GM12878 (cell line): ENCODE measurements at regions not wholly inside any gene's neighbourhood (a gene's known extent, or its start where the extent isn't known, plus 50 kb on each side); places are given as distances from the start of the nearest gene placed in this dataset.

ENCODE experiments used
- ATAC-seq: fragments of 200-7000 bp; cut with Tn5 transposase; 3 replicates; pipeline ENCODE4 v1.9.1; 2020; ENCODE audit warnings: mild to moderate bottlenecking, moderate library complexity
- BruUV-seq: library from RNA; stranded (reverse); fragments of 400-500 nt; replicated peaks from 2 replicates; lab custom pipeline; 2021; lab: Mats Ljungman, UMichigan
- CTCF ChIA-PET: fragments of 300-600 bp; sonication (Branson Sonifier 250); formaldehyde crosslinking; extraction: SDS; loops from one replicate; lab custom pipeline; 2021; ENCODE audit warnings: inconsistent platforms; lab: Yijun Ruan, JAX
- POLR2A ChIA-PET: fragments of 350-600 bp; formaldehyde crosslinking; extraction: SDS; loops from one replicate; lab custom pipeline; 2021; ENCODE audit warnings: inconsistent platforms; lab: Charles Lee
- RAD21 ChIA-PET: fragments of 300-600 bp; sonication (Branson Sonifier 250); formaldehyde crosslinking; loops from one replicate; lab custom pipeline; 2023; ENCODE audit warnings: antibody characterized with exemption; ENCODE audit not compliant: unreplicated experiment; lab: Charles Lee
- SMC1A ChIA-PET: fragments of 300-600 bp; sonication (Branson Sonifier 250); formaldehyde crosslinking; loops from one replicate; lab custom pipeline; 2023; ENCODE audit not compliant: unreplicated experiment, uncharacterized antibody; lab: Charles Lee
- DNase-seq: peaks from one replicate; pipeline ENCODE4 v3.0.0-alpha.2; 2011; ENCODE audit warnings: low read depth, low spot score
- FAIRE-seq: peaks from 3 replicates; lab custom pipeline; 2011; peaks lifted over from hg19 to GRCh38; lab: Jason Lieb, UNC
- H2AFZ ChIP-seq: 2 replicates; pipeline ENCODE4 v1.6.0; 2011; ENCODE audit warnings: low read depth, low read length, control low read depth; ENCODE audit not compliant: control insufficient read depth
- H3K27ac ChIP-seq: 2 replicates; pipeline ENCODE4 v1.5.1; 2011; ENCODE audit warnings: control low read depth; ENCODE audit not compliant: control insufficient read depth, insufficient read depth
- H3K27me3 ChIP-seq, 2 experiments: replicated peaks in 1 of 2; 2 replicates each; pipeline versions ENCODE4 v1.6.0 to v1.6.1; 2011; ENCODE audit warnings: low read length in 1 of 2; ENCODE audit not compliant: control insufficient read depth in 2 of 2, insufficient read depth in 2 of 2
- H3K36me3 ChIP-seq, 2 experiments: 2 replicates each; pipeline ENCODE4 v1.5.1; 2011; ENCODE audit warnings: low read length in 1 of 2; ENCODE audit not compliant: control insufficient read depth in 2 of 2, insufficient read depth in 2 of 2
- H3K4me1 ChIP-seq: 2 replicates; pipeline ENCODE4 v1.6.1; 2011; ENCODE audit warnings: mild to moderate bottlenecking, low read length, moderate library complexity, mixed read lengths; ENCODE audit not compliant: control insufficient read depth, insufficient read depth
- H3K4me2 ChIP-seq: 2 replicates; pipeline ENCODE4 v1.6.0; 2011; ENCODE audit warnings: control low read depth; ENCODE audit not compliant: control insufficient read depth, insufficient read depth
- H3K4me3 ChIP-seq: fragments of 200-600 bp; sonication (generic); 2 replicates; pipeline ENCODE4 v1.5.1; 2016
- H3K79me2 ChIP-seq: 2 replicates; pipeline ENCODE4 v1.6.0; 2011; ENCODE audit warnings: low read length; ENCODE audit not compliant: control insufficient read depth, insufficient read depth
- H3K9ac ChIP-seq: 2 replicates; pipeline ENCODE4 v1.8.0; 2011; ENCODE audit warnings: low read length, control low read depth, mixed read lengths; ENCODE audit not compliant: control insufficient read depth, insufficient read depth
- H3K9me3 ChIP-seq: replicated peaks from 3 replicates; pipeline ENCODE4 v1.5.1; 2011; ENCODE audit warnings: mild to moderate bottlenecking, low read length; ENCODE audit not compliant: control insufficient read depth, insufficient read depth
- H4K20me1 ChIP-seq: 2 replicates; pipeline ENCODE4 v1.6.0; 2011; ENCODE audit not compliant: control insufficient read depth, insufficient read depth
- CREM ChIP-seq: IDR thresholded peaks from 2 replicates; pipeline ENCODE4 v1.6.1; 2014; ENCODE audit warnings: antibody characterized with exemption, low read depth
- NR2C1 ChIP-seq: fragments of 450-650 bp; IDR thresholded peaks from 2 replicates; pipeline ENCODE4 v1.6.1; 2017; ENCODE audit warnings: antibody characterized with exemption, mild to moderate bottlenecking, moderate library complexity
- POU2F2 ChIP-seq: IDR thresholded peaks from 3 replicates; pipeline ENCODE4 v1.6.1; 2011; ENCODE audit warnings: low read depth, mild to moderate bottlenecking, low read length, borderline replicate concordance
- RB1 ChIP-seq: fragments of 450-650 bp; formaldehyde crosslinking; IDR thresholded peaks from 2 replicates; pipeline ENCODE4 v1.6.1; 2017; ENCODE audit warnings: mild to moderate bottlenecking, borderline replicate concordance
- WGBS: methylation state at CpG from one replicate; pipeline ENCODE4 v1.1.6; 2016; ENCODE audit warnings: low lambda C conversion rate; ENCODE audit not compliant: insufficient replicate concordance, insufficient coverage; ENCODE audit errors: missing lambda C conversion rate; 5-methylcytosine and 5-hydroxymethylcytosine counted together
- in situ Hi-C: fragments of 300-500 bp; cut with MboI; formaldehyde crosslinking; loops from 9 replicates; pipeline ENCODE4 v1.14.3; 2018; ENCODE audit warnings: mixed read lengths
- intact Hi-C: fragments of 100-400 bp; cut with micrococcal nuclease; formaldehyde crosslinking; loops from one replicate; pipeline ENCODE4 v1.14.2; 2022; ENCODE audit not compliant: unreplicated experiment
- TF ChIP-seq, protein P1 (sequence below): IDR thresholded peaks from 2 replicates; pipeline ENCODE4 v1.6.1; 2011; ENCODE audit warnings: mild to moderate bottlenecking, low read depth, low read length, moderate library complexity; ENCODE audit not compliant: insufficient replicate concordance
- TF ChIP-seq, protein P2 (sequence below): fragments of 450-650 bp; IDR thresholded peaks from 2 replicates; pipeline ENCODE4 v1.6.1; 2017; ENCODE audit warnings: mild to moderate bottlenecking, low read depth, inconsistent platforms; ENCODE audit not compliant: poor library complexity, severe bottlenecking
- TF ChIP-seq, protein P3 (sequence below), 3 experiments: IDR thresholded peaks in 2 of 3; conservative IDR thresholded peaks in 1 of 3; 2 replicates each; pipeline ENCODE4 v1.5.1; 2011; ENCODE audit warnings: low read depth in 3 of 3, low read length in 3 of 3, mild to moderate bottlenecking in 3 of 3, control low read depth in 2 of 3, moderate library complexity in 2 of 3, inconsistent platforms in 1 of 3, mixed read lengths in 1 of 3; ENCODE audit not compliant: control insufficient read depth in 2 of 3, insufficient read depth in 1 of 3; ENCODE audit errors: extremely low read depth in 1 of 3
- TF ChIP-seq, protein P4 (sequence below): fragments of 450-650 bp; IDR thresholded peaks from 2 replicates; pipeline ENCODE4 v1.6.1; 2017; ENCODE audit warnings: mild to moderate bottlenecking, moderate library complexity
- TF ChIP-seq, protein P5 (sequence below): IDR thresholded peaks from 2 replicates; pipeline ENCODE4 v1.6.1; 2011; ENCODE audit warnings: low read depth, low read length, improper control_type of control experiment, borderline replicate concordance

DNA sequence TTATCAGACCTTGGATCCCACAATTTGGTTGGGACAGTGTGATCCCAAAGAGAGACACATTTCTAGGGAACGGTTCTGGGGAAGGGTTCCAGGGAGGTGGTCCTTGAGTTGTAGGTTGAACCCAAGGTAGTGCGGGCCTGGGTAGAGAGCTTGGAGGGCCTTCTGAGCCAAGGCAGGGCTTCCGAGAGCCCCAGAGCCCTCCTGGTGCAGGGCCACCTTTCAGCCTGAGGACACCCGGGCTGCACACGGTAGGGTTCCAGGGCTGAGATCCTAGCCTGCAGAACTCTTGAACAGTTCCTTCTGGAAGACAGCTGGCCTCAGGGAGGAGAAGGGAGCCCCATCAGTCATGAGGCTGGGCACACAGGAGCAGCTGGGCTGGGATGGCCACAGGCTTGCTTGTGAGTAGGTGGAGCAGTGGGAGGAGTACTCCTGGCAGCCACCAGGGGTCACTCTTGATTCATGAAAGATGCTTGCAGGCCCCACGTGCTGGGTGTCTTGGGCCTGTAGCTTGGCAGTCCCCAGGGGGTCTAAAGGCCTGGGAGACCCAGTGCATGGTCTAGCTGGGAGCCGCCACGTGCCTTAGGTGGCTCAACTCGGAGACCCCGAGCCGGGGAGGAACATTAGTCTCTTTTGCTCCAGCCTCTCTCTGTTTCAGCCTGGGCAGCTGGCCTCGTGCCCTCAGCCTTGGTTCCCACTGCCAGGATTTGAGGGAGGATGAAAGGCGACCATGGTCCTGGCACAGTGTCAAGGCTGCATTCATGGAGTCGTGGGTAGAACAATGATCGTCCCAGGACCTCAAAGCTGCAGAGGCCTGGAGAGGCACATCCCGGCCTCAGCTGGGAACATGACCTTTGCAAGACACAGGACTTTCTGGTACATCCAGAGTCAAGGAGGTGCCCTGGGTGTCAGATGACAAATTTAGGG, 381.6 kb downstream of the TYW1 start:
- H3K4me2 ChIP-seq = no peak overlapping the region
- in situ Hi-C loops = no loop called here
- WGBS = 32% methylated on average over 16 of the region's 16 CpGs
- no peaks in the 10 kb centered on the region for H3K27me3 ChIP-seq
- H3K36me3 ChIP-seq = no peaks in the 10 kb centered on the region
- BruUV-seq = no TSS peak
- no peaks in the 10 kb centered on the region for H3K9me3 ChIP-seq
- H3K4me1 ChIP-seq = no peaks in the 10 kb centered on the region
- ATAC-seq (peak; percentile 100), FAIRE-seq (peak; percentile 38), DNase-seq (no peak)
- ChIA-PET POLR2A (no interaction called here), RAD21 (interaction anchor here (0.6 to 1.6 kb wide), 2 partner anchors 16 to 338 kb away, joined by 3 to 4 read pairs; no protein-coding TSS in a partner anchor), SMC1A (interaction anchor here (1.6 kb wide), 1 partner anchor 337 kb away, joined by 3 read pairs; no protein-coding TSS in a partner anchor), CTCF (interaction anchor here (0.7 to 1.5 kb wide), 5 partner anchors 7 to 327 kb away, joined by 3 to 10 read pairs (median 4); no protein-coding TSS in a partner anchor)
- no peaks in the 10 kb centered on the region for H4K20me1 ChIP-seq
- H3K4me3 ChIP-seq = no peak overlapping the region
- no peak overlapping the region for H3K9ac ChIP-seq
- no peak overlapping the region for H2AFZ ChIP-seq
- H3K27ac ChIP-seq = no peak overlapping the region
- no peaks in the 10 kb centered on the region for H3K79me2 ChIP-seq
- intact Hi-C loops = loop anchor here (10.0 kb wide), 2 partner anchors 67 to 247 kb away; no protein-coding TSS in a partner anchor
- TF ChIP-seq, protein P1, sequence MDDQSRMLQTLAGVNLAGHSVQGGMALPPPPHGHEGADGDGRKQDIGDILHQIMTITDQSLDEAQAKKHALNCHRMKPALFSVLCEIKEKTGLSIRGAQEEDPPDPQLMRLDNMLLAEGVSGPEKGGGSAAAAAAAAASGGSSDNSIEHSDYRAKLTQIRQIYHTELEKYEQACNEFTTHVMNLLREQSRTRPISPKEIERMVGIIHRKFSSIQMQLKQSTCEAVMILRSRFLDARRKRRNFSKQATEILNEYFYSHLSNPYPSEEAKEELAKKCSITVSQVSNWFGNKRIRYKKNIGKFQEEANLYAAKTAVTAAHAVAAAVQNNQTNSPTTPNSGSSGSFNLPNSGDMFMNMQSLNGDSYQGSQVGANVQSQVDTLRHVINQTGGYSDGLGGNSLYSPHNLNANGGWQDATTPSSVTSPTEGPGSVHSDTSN = no peak
- TF ChIP-seq, protein P2, sequence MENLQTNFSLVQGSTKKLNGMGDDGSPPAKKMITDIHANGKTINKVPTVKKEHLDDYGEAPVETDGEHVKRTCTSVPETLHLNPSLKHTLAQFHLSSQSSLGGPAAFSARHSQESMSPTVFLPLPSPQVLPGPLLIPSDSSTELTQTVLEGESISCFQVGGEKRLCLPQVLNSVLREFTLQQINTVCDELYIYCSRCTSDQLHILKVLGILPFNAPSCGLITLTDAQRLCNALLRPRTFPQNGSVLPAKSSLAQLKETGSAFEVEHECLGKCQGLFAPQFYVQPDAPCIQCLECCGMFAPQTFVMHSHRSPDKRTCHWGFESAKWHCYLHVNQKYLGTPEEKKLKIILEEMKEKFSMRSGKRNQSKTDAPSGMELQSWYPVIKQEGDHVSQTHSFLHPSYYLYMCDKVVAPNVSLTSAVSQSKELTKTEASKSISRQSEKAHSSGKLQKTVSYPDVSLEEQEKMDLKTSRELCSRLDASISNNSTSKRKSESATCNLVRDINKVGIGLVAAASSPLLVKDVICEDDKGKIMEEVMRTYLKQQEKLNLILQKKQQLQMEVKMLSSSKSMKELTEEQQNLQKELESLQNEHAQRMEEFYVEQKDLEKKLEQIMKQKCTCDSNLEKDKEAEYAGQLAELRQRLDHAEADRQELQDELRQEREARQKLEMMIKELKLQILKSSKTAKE = no peak
- TF ChIP-seq RB1 = no peak
- TF ChIP-seq, protein P3, sequence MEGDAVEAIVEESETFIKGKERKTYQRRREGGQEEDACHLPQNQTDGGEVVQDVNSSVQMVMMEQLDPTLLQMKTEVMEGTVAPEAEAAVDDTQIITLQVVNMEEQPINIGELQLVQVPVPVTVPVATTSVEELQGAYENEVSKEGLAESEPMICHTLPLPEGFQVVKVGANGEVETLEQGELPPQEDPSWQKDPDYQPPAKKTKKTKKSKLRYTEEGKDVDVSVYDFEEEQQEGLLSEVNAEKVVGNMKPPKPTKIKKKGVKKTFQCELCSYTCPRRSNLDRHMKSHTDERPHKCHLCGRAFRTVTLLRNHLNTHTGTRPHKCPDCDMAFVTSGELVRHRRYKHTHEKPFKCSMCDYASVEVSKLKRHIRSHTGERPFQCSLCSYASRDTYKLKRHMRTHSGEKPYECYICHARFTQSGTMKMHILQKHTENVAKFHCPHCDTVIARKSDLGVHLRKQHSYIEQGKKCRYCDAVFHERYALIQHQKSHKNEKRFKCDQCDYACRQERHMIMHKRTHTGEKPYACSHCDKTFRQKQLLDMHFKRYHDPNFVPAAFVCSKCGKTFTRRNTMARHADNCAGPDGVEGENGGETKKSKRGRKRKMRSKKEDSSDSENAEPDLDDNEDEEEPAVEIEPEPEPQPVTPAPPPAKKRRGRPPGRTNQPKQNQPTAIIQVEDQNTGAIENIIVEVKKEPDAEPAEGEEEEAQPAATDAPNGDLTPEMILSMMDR (IDR thresholded peaks at IDR 0.05 in 2 of 3, conservative IDR thresholded peaks at IDR 0.05 in 1 of 3; ENCODE audit: control insufficient read depth in 2 of 3, extremely low read depth in 1 of 3, insufficient read depth in 1 of 3, low read depth in 3 of 3, low read length in 3 of 3) = peak; percentile 86 to 94 (median 87)
- no peak for TF ChIP-seq CREM
- TF ChIP-seq, protein P4, sequence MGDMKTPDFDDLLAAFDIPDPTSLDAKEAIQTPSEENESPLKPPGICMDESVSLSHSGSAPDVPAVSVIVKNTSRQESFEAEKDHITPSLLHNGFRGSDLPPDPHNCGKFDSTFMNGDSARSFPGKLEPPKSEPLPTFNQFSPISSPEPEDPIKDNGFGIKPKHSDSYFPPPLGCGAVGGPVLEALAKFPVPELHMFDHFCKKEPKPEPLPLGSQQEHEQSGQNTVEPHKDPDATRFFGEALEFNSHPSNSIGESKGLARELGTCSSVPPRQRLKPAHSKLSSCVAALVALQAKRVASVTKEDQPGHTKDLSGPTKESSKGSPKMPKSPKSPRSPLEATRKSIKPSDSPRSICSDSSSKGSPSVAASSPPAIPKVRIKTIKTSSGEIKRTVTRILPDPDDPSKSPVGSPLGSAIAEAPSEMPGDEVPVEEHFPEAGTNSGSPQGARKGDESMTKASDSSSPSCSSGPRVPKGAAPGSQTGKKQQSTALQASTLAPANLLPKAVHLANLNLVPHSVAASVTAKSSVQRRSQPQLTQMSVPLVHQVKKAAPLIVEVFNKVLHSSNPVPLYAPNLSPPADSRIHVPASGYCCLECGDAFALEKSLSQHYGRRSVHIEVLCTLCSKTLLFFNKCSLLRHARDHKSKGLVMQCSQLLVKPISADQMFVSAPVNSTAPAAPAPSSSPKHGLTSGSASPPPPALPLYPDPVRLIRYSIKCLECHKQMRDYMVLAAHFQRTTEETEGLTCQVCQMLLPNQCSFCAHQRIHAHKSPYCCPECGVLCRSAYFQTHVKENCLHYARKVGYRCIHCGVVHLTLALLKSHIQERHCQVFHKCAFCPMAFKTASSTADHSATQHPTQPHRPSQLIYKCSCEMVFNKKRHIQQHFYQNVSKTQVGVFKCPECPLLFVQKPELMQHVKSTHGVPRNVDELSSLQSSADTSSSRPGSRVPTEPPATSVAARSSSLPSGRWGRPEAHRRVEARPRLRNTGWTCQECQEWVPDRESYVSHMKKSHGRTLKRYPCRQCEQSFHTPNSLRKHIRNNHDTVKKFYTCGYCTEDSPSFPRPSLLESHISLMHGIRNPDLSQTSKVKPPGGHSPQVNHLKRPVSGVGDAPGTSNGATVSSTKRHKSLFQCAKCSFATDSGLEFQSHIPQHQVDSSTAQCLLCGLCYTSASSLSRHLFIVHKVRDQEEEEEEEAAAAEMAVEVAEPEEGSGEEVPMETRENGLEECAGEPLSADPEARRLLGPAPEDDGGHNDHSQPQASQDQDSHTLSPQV = no peak
- TF ChIP-seq NR2C1 = no peak
- TF ChIP-seq, protein P5, sequence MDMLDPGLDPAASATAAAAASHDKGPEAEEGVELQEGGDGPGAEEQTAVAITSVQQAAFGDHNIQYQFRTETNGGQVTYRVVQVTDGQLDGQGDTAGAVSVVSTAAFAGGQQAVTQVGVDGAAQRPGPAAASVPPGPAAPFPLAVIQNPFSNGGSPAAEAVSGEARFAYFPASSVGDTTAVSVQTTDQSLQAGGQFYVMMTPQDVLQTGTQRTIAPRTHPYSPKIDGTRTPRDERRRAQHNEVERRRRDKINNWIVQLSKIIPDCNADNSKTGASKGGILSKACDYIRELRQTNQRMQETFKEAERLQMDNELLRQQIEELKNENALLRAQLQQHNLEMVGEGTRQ = peak; percentile 21; the same call in 1 of the 2 replicates
- TF ChIP-seq POU2F2 = no peak
